ENCODE measurements at regions not wholly inside any gene's neighbourhood (a gene's known extent, or its start where the extent isn't known, plus 50 kb on each side); places are given as distances from the start of the nearest gene placed in this dataset.

DNA sequence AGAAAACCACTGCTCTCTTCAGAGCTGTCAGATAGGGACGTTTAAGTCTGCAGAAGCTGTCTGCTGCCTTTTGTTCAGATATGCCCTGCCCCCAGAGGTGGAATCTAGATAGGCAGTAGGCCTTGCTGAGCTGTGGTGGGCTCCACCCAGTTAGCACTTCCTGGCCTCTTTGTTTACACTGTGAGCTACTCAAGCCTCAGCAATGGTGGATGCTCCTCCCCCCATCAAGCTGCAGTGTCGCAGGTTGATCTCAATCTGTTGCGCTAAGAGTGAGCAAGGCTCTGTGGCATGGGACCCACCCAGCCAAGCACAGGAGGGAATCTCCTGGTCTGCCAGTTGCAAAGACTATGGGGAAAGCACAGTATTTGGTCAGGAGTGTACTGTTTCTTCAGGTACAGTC lies 59.2 kb upstream of the ZNF641 start:
- DNase-seq = peak; percentile 38 to 64

DNA sequence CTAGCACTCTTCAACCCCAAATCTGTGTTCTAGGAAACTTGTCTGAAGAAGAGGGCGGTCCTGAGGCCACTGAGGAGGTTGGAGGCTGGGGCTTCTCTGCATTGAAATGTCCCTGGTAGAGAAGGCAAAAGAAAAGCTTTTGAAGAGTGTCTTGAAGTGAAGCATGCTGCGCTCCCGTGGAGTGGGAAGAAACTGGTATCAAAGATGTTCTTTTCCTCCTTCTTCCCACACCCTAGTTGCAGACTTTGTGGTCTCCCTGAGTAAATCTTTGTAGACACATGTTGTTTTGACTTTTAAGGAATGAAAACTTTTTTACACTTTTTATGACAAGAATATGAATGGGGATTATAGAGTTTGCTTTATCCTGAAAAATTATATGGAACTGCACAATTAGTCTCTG lies 59.0 kb upstream of the ANP32D start:
- DNase-seq = no peak

DNA sequence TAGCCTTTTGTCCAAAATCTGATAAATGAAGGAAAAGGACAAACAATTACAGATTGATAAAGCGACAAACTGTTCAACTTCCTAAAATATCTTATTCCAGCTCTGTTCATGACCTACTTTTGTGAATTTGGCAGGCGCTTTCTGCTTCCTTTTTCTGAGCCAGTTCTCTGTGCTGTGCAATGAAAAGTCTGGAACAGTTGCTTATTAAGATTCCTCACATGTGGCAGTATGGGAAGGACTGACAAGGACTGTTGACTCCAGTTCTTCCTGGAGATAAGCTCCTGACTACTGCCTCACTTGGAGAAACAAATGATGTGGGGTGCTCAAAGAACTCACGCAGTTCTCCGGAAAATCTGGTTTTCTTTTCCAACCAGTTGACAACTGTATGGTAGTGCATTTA lies 58.3 kb upstream of the ANP32D start:
- DNase-seq = no peak

DNA sequence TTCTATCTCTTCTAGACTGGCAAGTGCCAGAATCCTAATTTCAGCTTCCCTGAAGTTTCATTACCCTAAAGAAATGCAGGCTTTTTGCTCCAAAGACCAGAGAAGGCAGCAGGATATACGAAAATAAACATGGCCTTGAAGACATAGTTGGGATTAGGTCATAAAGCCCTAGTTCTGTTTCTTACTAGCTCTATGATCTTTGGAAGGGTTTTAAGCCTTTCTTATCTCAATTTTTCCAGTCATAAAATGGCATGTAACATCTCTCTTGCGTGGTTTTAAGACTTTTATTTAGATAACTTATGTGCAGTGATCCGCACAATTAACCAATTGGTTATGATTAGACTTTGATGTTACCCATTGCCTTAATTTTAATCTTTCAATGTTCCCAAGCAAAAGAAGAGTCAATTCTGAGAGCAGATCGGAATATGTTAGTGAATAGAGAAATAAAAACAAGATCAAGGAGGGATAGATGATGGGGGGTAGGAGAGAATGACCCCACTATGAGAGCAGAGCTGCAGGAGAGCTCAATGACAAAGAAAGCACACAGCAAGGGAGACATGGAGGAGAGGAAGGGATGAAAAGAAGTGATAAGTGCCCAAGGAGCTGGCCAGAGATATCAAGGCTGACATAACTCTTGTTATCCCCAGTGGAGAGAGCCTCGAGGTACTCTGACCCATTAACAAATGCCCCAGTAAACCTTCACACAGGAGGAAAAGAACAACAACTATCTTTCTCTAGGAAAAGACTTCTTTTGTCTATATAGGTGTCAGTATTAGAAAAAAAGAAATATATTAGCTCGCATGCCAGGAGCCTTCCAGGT lies 53.0 kb upstream of the ANP32D start:
- DNase-seq = no peak

DNA sequence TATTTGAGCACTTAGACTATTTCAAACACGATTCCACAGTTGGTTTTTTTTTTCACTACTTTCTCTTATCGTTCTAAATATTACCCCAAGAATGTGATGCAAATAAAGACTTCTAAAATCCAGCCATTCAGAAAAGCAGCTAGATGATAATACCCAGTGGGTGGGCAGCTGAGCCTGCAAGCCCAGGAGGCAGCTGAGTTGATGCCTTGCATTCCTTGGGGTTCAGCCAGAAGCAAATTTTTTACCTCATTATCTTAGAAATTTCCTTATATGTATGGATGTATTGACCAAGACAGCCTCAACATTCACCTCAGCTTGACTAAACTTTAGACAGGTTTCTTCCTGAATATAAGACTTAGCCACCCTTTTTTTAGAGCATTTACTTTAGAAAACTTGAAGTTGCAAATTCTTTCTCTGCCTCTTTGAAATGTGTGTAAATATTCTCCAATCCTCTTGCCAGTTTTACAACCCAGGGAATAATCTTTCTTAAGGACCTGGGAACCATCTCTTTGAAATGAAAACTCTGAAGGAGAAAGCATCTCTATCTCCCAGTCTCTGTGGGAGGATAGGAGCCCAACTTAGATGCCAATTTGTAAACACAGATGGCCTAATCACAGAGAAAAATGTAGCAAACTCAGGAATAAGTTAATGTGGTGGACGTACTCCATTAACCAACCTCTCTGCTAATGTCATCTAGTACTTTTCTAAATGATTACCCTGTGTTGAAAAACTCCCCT lies 52.2 kb upstream of the ANP32D start:
- no peak for DNase-seq

DNA sequence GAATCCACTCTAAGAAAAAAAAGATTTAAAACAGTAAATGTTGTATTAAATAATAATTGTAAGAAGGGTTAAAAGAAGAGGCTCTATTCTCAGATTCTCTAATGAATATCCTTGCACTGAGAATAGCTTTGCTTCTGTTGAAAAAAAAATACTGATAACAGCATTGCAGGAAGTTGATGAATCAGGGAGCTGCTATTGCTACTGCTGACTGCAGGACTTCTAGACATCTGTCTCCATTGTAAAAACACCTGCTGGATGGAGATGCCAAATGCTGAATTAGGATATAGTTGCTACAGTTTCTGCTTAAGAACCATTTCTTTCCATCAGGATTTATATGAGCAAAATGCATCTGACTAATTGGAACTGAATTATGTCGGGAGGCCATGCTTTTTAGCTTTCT lies 50.3 kb upstream of the ANP32D start:
- DNase-seq = no peak

Data from CD4-positive, alpha-beta T cell treated with Interleukin-4 for 1 hour (primary cell).